Panc1 (cell line): ENCODE measurements at regions not wholly inside any gene's neighbourhood (a gene's known extent, or its start where the extent isn't known, plus 50 kb on each side); places are given as distances from the start of the nearest gene placed in this dataset.

Experiments used
- ATAC-seq: fragments of 200-7000 bp; cut with Tn5 transposase; 2 replicates; pipeline ENCODE4 v1.9.1; 2020; ENCODE audit warnings: mild to moderate bottlenecking, moderate library complexity
- BruUV-seq: library from RNA; stranded (reverse); fragments of 400-500 nt; replicated peaks from 2 replicates; lab custom pipeline; 2021; lab: Mats Ljungman, UMichigan
- CTCF ChIA-PET: fragments of 300-600 bp; sonication (Branson Sonifier 250); formaldehyde crosslinking; loops from one replicate; lab custom pipeline; 2022; ENCODE audit warnings: antibody characterized with exemption; lab: Charles Lee
- POLR2A ChIA-PET: fragments of 300-600 bp; sonication (Branson Sonifier 250); formaldehyde crosslinking; loops from one replicate; lab custom pipeline; 2022; ENCODE audit warnings: antibody characterized with exemption; lab: Charles Lee
- DNase-seq: peaks from one replicate; pipeline ENCODE4 v3.0.0-alpha.2; 2010; ENCODE audit warnings: low read depth, low spot score
- H3K27ac ChIP-seq: 2 replicates; pipeline ENCODE4 v1.5.1; 2011; ENCODE audit warnings: mild to moderate bottlenecking, low read length, inconsistent platforms
- H3K27me3 ChIP-seq: fragments of 200-500 bp; sonication (Bioruptor generic); 2 replicates; pipeline ENCODE4 v1.6.0; 2014; ENCODE audit warnings: low read length, inconsistent platforms; ENCODE audit not compliant: control insufficient read depth, insufficient read depth
- H3K36me3 ChIP-seq: fragments of 200-500 bp; sonication (Bioruptor generic); 2 replicates; pipeline ENCODE4 v1.5.1; 2014; ENCODE audit warnings: inconsistent platforms, mild to moderate bottlenecking, low read length, moderate library complexity; ENCODE audit not compliant: control insufficient read depth, insufficient read depth
- H3K4me1 ChIP-seq: 2 replicates; pipeline ENCODE4 v1.5.1; 2011; ENCODE audit warnings: inconsistent platforms, mild to moderate bottlenecking, low read length, moderate library complexity; ENCODE audit not compliant: control insufficient read depth, insufficient read depth
- H3K4me3 ChIP-seq, 2 experiments: 2 replicates each; pipeline ENCODE4 v1.5.1; 2011 to 2012; ENCODE audit warnings: low read depth in 2 of 2, low read length in 2 of 2, mild to moderate bottlenecking in 2 of 2, inconsistent platforms in 1 of 2, moderate library complexity in 1 of 2
- H3K9me3 ChIP-seq: fragments of 200-500 bp; sonication (Bioruptor generic); 2 replicates; pipeline ENCODE4 v1.5.1; 2014; ENCODE audit warnings: low read depth, mild to moderate bottlenecking, inconsistent platforms, low read length, moderate library complexity; ENCODE audit not compliant: control insufficient read depth, insufficient read depth
- POLR2AphosphoS5 ChIP-seq: IDR thresholded peaks from 2 replicates; pipeline ENCODE4 v1.6.1; 2012; ENCODE audit warnings: mild to moderate bottlenecking, low read depth, low read length, moderate library complexity
- SIN3A ChIP-seq: IDR thresholded peaks from 2 replicates; pipeline ENCODE4 v1.6.1; 2012; ENCODE audit warnings: low read depth, mild to moderate bottlenecking, low read length, moderate library complexity, borderline replicate concordance; ENCODE audit not compliant: insufficient read depth
- TCF7L2 ChIP-seq: IDR thresholded peaks from 2 replicates; pipeline ENCODE4 v1.6.1; 2011; ENCODE audit warnings: mild to moderate bottlenecking, low read depth, low read length, inconsistent platforms
- in situ Hi-C: cut with HindIII; loops from 2 replicates; pipeline ENCODE4 v1.10.0; 2016; ENCODE audit warnings: low sequenced_read_pairs, low pct_unique_long_range_greater_than_20kb
- intact Hi-C: fragments of 100-400 bp; cut with micrococcal nuclease; formaldehyde crosslinking; loops from one replicate; pipeline ENCODE4 v1.10.0; 2022; ENCODE audit not compliant: unreplicated experiment
- TF ChIP-seq, protein P1 (sequence below), 2 experiments: IDR thresholded peaks; 2 replicates each; pipeline ENCODE4 v1.6.1; 2011 to 2012; ENCODE audit warnings: low read depth in 2 of 2, control low read depth in 1 of 2, low read length in 1 of 2, mild to moderate bottlenecking in 1 of 2, moderate library complexity in 1 of 2; ENCODE audit not compliant: insufficient read depth in 1 of 2
- TF ChIP-seq, protein P2 (sequence below): fragments of 450-650 bp; IDR thresholded peaks from 2 replicates; pipeline ENCODE4 v1.5.1; 2017; ENCODE audit warnings: mild to moderate bottlenecking

- DNase-seq (no peak), ATAC-seq (no peak)
- H3K27me3 ChIP-seq: no peaks in the 10 kb centered on the region
- no peak overlapping the region for H3K27ac ChIP-seq
- no peaks in the 10 kb centered on the region for H3K4me1 ChIP-seq
- H3K36me3 ChIP-seq: no peaks in the 10 kb centered on the region
- POLR2A ChIA-PET: interaction anchor here (0.6 kb wide), 1 partner anchor 315 kb away, joined by 3 read pairs; no protein-coding TSS in a partner anchor
- intact Hi-C loops: no loop called here
- no peaks in the 10 kb centered on the region for H3K9me3 ChIP-seq
- no TSS peak for BruUV-seq
- H3K4me3 ChIP-seq: no peak overlapping the region
- TF ChIP-seq, protein P1, sequence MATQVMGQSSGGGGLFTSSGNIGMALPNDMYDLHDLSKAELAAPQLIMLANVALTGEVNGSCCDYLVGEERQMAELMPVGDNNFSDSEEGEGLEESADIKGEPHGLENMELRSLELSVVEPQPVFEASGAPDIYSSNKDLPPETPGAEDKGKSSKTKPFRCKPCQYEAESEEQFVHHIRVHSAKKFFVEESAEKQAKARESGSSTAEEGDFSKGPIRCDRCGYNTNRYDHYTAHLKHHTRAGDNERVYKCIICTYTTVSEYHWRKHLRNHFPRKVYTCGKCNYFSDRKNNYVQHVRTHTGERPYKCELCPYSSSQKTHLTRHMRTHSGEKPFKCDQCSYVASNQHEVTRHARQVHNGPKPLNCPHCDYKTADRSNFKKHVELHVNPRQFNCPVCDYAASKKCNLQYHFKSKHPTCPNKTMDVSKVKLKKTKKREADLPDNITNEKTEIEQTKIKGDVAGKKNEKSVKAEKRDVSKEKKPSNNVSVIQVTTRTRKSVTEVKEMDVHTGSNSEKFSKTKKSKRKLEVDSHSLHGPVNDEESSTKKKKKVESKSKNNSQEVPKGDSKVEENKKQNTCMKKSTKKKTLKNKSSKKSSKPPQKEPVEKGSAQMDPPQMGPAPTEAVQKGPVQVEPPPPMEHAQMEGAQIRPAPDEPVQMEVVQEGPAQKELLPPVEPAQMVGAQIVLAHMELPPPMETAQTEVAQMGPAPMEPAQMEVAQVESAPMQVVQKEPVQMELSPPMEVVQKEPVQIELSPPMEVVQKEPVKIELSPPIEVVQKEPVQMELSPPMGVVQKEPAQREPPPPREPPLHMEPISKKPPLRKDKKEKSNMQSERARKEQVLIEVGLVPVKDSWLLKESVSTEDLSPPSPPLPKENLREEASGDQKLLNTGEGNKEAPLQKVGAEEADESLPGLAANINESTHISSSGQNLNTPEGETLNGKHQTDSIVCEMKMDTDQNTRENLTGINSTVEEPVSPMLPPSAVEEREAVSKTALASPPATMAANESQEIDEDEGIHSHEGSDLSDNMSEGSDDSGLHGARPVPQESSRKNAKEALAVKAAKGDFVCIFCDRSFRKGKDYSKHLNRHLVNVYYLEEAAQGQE (IDR thresholded peaks at IDR 0.05; ENCODE audit: insufficient read depth in 1 of 2, low read depth in 2 of 2, low read length in 1 of 2): no peak
- TF ChIP-seq SIN3A (no peak), POLR2AphosphoS5 (no peak), TCF7L2 (no peak)
- TF ChIP-seq, protein P2, sequence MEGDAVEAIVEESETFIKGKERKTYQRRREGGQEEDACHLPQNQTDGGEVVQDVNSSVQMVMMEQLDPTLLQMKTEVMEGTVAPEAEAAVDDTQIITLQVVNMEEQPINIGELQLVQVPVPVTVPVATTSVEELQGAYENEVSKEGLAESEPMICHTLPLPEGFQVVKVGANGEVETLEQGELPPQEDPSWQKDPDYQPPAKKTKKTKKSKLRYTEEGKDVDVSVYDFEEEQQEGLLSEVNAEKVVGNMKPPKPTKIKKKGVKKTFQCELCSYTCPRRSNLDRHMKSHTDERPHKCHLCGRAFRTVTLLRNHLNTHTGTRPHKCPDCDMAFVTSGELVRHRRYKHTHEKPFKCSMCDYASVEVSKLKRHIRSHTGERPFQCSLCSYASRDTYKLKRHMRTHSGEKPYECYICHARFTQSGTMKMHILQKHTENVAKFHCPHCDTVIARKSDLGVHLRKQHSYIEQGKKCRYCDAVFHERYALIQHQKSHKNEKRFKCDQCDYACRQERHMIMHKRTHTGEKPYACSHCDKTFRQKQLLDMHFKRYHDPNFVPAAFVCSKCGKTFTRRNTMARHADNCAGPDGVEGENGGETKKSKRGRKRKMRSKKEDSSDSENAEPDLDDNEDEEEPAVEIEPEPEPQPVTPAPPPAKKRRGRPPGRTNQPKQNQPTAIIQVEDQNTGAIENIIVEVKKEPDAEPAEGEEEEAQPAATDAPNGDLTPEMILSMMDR: no peak
- CTCF ChIA-PET: interaction anchor here (0.6 kb wide), 1 partner anchor 1604 kb away, joined by 3 read pairs; no protein-coding TSS in a partner anchor
- in situ Hi-C loops: no loop called here
Measured at GRCh38 chr9:113803811-113804589, 72.1 kb upstream of the ZNF618 start.

DNA sequence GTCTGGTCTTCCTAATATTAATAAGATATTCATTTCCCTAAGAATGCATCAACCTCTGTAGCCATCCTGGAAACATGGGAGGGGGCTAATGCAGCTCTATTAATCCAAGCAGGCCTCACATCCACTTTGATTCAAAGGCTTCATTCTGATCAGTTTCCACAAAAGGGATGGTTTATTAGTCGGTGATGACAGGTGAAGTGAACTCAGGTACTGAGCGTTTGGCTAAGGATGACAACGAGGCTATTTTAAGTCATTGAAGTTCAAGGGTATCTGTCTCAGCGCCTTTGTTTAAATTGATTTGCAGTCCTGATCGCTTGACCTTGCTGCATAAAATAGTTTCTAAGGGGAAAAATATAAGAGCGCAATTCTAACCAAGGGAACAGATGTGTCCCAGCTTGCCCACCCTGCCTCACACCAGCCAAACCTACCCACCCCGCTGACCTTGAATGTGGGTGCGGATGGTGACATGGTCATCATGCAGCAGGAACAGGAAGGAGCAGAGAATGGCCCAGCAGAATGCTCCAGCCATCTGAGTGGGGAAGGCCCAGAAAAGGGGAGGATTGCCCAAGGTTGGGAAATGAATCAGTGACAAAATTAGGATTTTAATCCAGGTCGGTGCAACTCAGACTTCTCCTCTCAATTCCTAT lies 70.5 kb upstream of the ZNF618 start:
- no peak overlapping the region for H3K27ac ChIP-seq
- ATAC-seq: no peak
- POLR2A ChIA-PET: no interaction called here
- H3K36me3 ChIP-seq: no peaks in the 10 kb centered on the region
- no peaks in the 10 kb centered on the region for H3K9me3 ChIP-seq
- H3K4me3 ChIP-seq: no peak overlapping the region
- H3K27me3 ChIP-seq: no peaks in the 10 kb centered on the region
- CTCF ChIA-PET: no interaction called here
- intact Hi-C loops (no loop called here), in situ Hi-C loops (no loop called here)
- BruUV-seq: no TSS peak
- no peaks in the 10 kb centered on the region for H3K4me1 ChIP-seq
- TF ChIP-seq, protein P1 (IDR thresholded peaks at IDR 0.05; ENCODE audit: insufficient read depth in 1 of 2, low read depth in 2 of 2, low read length in 1 of 2): no peak
- no peak for TF ChIP-seq POLR2AphosphoS5
- no peak for TF ChIP-seq SIN3A
- no peak for TF ChIP-seq TCF7L2
- TF ChIP-seq, protein P2: no peak
- DNase-seq: no peak
